HG03139 (cell line): ENCODE measurements at regions not wholly inside any gene's neighbourhood (a gene's known extent, or its start where the extent isn't known, plus 50 kb on each side); places are given as distances from the start of the nearest gene placed in this dataset.
"Not testable (repeated sequence)": the region's sequence is repeated elsewhere in the genome, so short reads cannot be mapped to it uniquely, and the experiment has no call there.

Experiments
- ATAC-seq: cut with Tn5 transposase; IDR thresholded peaks from one replicate; pipeline ENCODE4 v1.9.1; 2021; ENCODE audit not compliant: unreplicated experiment

GRCh38 chr4:138803051-138803450 lies 212.5 kb upstream of the NOCT start:
- ATAC-seq, result no peak

- ATAC-seq, result no peak
Measured at GRCh38 chr4:138802499-138802898, 213.1 kb upstream of the NOCT start.

GRCh38 chr4:138800421-138800820 lies 215.2 kb upstream of the NOCT start:
- no peak for ATAC-seq

DNA sequence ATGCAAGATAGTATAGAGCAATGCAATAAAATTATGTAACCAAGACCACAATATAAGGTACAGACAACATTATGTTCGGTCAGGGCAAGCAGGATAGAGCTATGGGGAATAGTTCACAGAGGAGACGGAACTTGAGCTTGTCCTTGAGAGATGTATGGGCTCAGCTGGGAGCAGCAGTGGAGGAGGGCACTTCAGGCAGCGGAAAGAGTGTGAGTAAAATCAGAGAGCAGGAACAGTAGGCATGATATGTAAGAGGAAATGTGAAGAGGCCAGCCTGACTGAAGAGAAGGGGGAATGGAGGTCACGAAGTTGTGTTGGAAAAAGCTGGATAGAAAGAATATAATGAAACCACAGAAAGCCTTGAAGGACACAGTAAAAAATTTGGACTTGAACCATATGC lies 217.2 kb upstream of the NOCT start:
- ATAC-seq, result no peak

DNA sequence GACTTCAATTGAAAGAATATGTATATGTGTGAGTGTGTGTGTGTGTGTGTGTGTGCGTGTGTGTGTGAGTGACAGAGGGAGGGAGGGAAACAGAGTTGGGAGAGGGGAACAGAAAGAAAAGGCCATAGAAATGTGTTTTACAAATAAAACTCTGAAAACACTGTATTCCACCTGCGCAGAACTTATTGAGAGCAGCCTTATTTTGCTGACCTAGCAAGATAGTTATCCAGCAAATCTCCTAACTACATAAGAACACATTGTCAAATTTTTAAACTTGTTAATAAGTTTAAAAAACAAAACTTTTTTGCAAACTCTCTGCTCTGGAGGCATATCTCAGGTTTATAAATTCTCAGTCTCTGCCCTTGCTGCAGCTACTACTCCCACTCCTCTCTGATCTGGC lies 217.9 kb upstream of the NOCT start:
- no peak for ATAC-seq

- no peak for ATAC-seq
Measured at GRCh38 chr4:138796761-138797160, 218.8 kb upstream of the NOCT start.

- no peak for ATAC-seq
Measured at GRCh38 chr4:138790706-138791340, 224.8 kb upstream of the NOCT start.

GRCh38 chr4:138789796-138790195 lies 225.8 kb upstream of the NOCT start:
- ATAC-seq, result no peak

GRCh38 chr4:138788857-138789256 lies 226.7 kb upstream of the NOCT start:
- ATAC-seq, result no peak

DNA sequence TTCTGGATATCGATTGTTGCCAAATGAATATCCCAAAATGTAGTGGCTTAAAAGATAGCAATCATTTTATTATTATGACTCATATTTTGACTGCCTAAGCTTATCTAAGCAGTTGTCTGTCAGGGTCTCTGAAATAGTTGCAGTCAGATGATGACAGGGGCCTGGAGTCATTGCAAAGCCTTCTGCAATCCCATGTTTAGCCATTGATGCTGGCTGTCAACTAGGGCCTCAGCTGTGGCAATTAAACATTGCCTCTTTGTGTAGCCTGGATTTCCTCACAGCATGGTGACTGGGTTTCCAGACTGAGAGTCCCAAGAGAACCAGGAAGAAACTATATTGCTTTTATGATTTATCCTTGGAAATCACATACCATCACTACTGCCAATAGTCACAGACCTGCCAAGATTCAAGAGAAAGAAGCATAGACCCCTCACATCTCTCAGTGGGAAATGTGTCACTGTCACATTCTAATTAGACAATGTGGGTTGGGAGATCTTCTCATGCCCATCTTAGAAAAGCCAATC lies 227.3 kb upstream of the NOCT start:
- ATAC-seq, result no peak

- not testable (repeated sequence) for ATAC-seq
Measured at GRCh38 chr4:138779761-138780160, 235.8 kb upstream of the NOCT start.

- ATAC-seq, result no peak
Measured at GRCh38 chr4:138775890-138776289, 239.7 kb upstream of the NOCT start.

DNA sequence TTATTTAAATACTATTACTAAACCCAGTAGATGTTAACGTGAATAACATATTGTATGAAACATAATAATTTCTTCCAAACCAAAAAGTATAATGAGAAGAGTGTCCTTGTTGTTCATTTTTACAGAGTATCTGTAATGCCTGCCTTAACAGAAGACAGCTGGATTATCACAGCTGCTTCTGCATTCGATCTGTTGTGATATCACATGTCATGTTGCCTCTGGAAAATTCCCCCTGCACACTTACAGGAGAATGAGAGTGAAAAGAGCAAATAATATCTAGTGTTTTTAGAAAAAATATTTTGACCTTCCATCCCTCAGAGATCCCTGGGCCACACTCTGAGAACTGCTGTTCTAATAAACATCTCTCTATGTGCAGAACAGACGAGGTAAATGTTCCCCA lies 240.1 kb upstream of the NOCT start:
- no peak for ATAC-seq

GRCh38 chr4:138774940-138775339 lies 240.6 kb upstream of the NOCT start:
- no peak for ATAC-seq

GRCh38 chr4:138774125-138774524 lies 241.5 kb upstream of the NOCT start:
- not testable (repeated sequence) for ATAC-seq

DNA sequence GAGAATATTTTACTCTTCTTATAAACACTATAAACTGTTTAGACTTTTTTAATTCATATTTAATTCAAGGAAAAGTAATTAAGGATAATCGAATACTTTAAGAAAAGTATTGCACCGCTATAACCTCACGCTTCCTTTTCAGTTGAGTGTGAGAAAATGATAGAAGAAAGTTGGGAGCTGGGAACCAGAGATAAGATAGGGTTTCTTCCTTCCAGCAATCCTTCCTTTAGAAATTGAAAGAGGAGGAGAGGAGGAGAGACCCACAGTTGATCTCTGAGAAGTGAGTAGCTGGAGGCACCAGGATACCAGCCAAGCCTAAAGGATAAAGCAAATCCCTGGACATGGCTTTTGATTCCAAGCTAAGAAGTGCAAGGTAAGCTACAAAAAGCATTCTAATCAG lies 242.3 kb upstream of the NOCT start:
- no peak for ATAC-seq

DNA sequence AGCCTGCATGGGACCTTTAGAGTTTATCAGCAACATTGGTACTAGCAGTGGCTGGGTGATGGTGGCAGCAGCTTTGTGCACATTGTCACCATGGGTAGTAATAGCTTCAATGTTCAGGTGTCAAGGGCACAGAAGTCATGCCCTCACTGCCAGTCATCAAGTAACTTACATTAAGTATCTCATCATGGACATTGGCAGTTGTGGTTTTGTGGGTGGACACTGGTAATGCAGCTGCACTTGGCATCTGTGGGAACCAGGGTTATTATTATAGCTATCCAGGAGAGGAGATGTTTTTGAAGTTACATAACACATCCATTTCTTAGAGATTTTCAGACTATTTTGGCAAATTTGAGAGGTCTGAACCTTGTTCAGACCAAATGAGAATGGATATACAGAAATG lies 243.2 kb upstream of the NOCT start:
- no peak for ATAC-seq

GRCh38 chr4:138770818-138771217 lies 244.8 kb upstream of the NOCT start:
- ATAC-seq, result no peak

DNA sequence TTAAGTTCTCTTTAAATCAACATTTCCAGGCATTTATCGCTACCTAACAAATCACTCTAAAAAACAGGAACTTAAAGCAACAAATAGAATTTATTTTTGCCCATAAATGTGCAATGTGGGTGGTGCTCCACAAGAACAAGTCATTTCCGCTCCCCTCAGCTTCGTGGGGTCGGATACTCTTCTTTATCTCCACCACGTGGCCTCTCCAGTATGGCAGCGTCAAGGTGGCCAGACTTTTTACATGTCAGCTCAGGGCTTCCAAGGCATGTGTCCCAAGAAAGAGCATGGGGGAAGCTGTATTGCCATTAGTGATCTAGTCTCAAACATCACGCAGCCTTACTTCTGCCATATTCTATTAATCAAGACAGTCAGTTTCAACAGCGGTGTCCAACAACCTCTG lies 249.2 kb upstream of the NOCT start:
- ATAC-seq, result no peak

DNA sequence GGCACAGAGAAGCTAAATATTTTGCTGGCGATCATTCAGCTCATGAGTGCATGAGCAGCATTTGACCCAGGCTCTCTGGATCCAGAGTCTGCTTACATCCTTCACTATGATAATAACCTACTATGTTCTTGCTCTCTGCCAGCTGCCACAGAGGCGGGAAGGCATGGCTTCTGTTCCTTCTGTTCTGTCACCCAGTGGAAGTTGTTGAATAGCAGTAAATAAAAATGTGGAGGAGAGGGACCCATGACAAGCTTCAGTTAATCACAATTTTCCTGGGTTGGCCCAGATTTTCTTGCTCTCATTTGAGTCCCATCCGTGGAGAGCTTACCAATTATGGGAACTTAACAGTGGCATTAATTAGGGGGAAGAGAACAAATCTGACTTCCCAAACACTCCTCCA lies 250.1 kb upstream of the NOCT start:
- ATAC-seq, result no peak

- no peak for ATAC-seq
Measured at GRCh38 chr4:138761638-138762220, 253.9 kb upstream of the NOCT start.

GRCh38 chr4:138759554-138759902 lies 256.1 kb upstream of the NOCT start:
- ATAC-seq, result no peak
